Prostate gland (tissue), 2 donors: ENCODE measurements at regions not wholly inside any gene's neighbourhood (a gene's known extent, or its start where the extent isn't known, plus 50 kb on each side); places are given as distances from the start of the nearest gene placed in this dataset.

Experiments used
- CTCF ChIP-seq, 4 experiments: fragments of 200-600 bp in 2 of 4; fragments of 450-650 bp in 2 of 4; sonication (generic) in 2 of 4; IDR thresholded peaks; 1 replicate in 3 of 4; 2 replicates in 1 of 4; pipeline ENCODE4 v1.5.1; 2016 to 2019; ENCODE audit warnings: antibody characterized with exemption in 4 of 4, mild to moderate bottlenecking in 2 of 4, moderate library complexity in 2 of 4
- POLR2A ChIP-seq: fragments of 450-650 bp; IDR thresholded peaks from one replicate; pipeline ENCODE4 v1.6.1; 2016; ENCODE audit warnings: antibody characterized with exemption, mild to moderate bottlenecking

GRCh38 chr10:6980353-6980752 is 400.3 kb upstream of the PRKCQ start:
- TF ChIP-seq CTCF (IDR thresholded peaks at IDR 0.05) (no peak), POLR2A (no peak)
